ENCODE measurements at regions not wholly inside any gene's neighbourhood (a gene's known extent, or its start where the extent isn't known, plus 50 kb on each side); places are given as distances from the start of the nearest gene placed in this dataset.

- TF ChIP-seq ZNF202 (tag by site-specific recombination; IDR thresholded peaks at IDR 0.05; ENCODE audit: borderline replicate concordance) (no peak), ZNF146 (tag by site-specific recombination; IDR thresholded peaks at IDR 0.05) (no peak), RBAK (tag by site-specific recombination; IDR thresholded peaks at IDR 0.05) (no peak), ZNF521 (tag by site-specific recombination; IDR thresholded peaks at IDR 0.05) (no peak), GLIS2 (tag by site-specific recombination; IDR thresholded peaks at IDR 0.05) (no peak), ZNF394 (tag by site-specific recombination; IDR thresholded peaks at IDR 0.05; ENCODE audit: borderline replicate concordance) (no peak), ZNF830 (tag by site-specific recombination; IDR thresholded peaks at IDR 0.05; ENCODE audit: low read depth) (no peak), ZNF366 (tag by site-specific recombination; conservative IDR thresholded peaks at IDR 0.05) (no peak)
These were observed 220.6 kb downstream of the DMAC1 start (continued) for GRCh38 chr9:7578951-7579350.

- Histone ChIP-seq H3K4me1 (ENCODE audit: control insufficient read depth, insufficient read depth, low read length) (no peaks in the 10 kb centered on the region), H3K36me3 (ENCODE audit: control insufficient read depth in 2 of 2, insufficient read depth in 1 of 2, low read length in 2 of 2) (no peaks in the 10 kb centered on the region), H3K27ac (ENCODE audit: extremely low read depth, low read depth, low read length) (no peak overlapping the region), H3K9me3 (ENCODE audit: control insufficient read depth, insufficient read depth, low read depth, low read length) (no peaks in the 10 kb centered on the region), H3K4me3 (ENCODE audit: low read depth, low read length) (no peak overlapping the region)
- TF ChIP-seq ZNF704 (tag by site-specific recombination; IDR thresholded peaks at IDR 0.05) (no peak), KLF17 (tag by site-specific recombination; IDR thresholded peaks at IDR 0.05) (no peak), ZNF510 (tag by site-specific recombination; IDR thresholded peaks at IDR 0.05; ENCODE audit: insufficient replicate concordance) (no peak), ZNF324 (tag by site-specific recombination; IDR thresholded peaks at IDR 0.05) (no peak), SETDB1 (IDR thresholded peaks at IDR 0.05; ENCODE audit: insufficient read length, low read length) (no peak), ZNF654 (tag by site-specific recombination; IDR thresholded peaks at IDR 0.05; ENCODE audit: low read depth) (peak; percentile 51)
- POLR2A ChIA-PET, result no interaction called here
- CTCF ChIA-PET, result interaction anchor here (0.6 to 1.7 kb wide), 13 partner anchors 9 to 737 kb away, joined by 3 to 8 read pairs (median 3); no protein-coding TSS in a partner anchor
These were observed 229.4 kb downstream of the DMAC1 start for GRCh38 chr9:7570107-7570720.

- Histone ChIP-seq H3K27ac (ENCODE audit: extremely low read depth, low read depth, low read length) (no peak overlapping the region), H3K4me1 (ENCODE audit: control insufficient read depth, insufficient read depth, low read length) (no peaks in the 10 kb centered on the region), H3K9me3 (ENCODE audit: control insufficient read depth, insufficient read depth, low read depth, low read length) (no peaks in the 10 kb centered on the region), H3K36me3 (ENCODE audit: control insufficient read depth in 2 of 2, insufficient read depth in 1 of 2, low read length in 2 of 2) (no peaks in the 10 kb centered on the region), H3K4me3 (ENCODE audit: low read depth, low read length) (no peak overlapping the region)
- ChIA-PET CTCF (interaction anchor here (0.6 kb wide), 1 partner anchor 226 kb away, joined by 3 read pairs; no protein-coding TSS in a partner anchor), POLR2A (no interaction called here)
- TF ChIP-seq PRDM6 (tag by site-specific recombination; IDR thresholded peaks at IDR 0.05) (no peak), ZNF530 (tag by site-specific recombination; IDR thresholded peaks at IDR 0.05; ENCODE audit: low read depth) (no peak), TCF7L2 (IDR thresholded peaks at IDR 0.05; ENCODE audit: borderline replicate concordance, low read depth, low read length) (no peak), ZSCAN4 (tag by site-specific recombination; IDR thresholded peaks at IDR 0.05) (no peak), HOXA7 (CRISPR knock-in tag; IDR thresholded peaks at IDR 0.05; ENCODE audit: borderline replicate concordance) (no peak), KLF9 (tag by site-specific recombination; IDR thresholded peaks at IDR 0.05; ENCODE audit: low read depth) (no peak), ZBTB8A (tag by site-specific recombination; IDR thresholded peaks at IDR 0.05) (no peak), ZNF558 (tag by site-specific recombination; IDR thresholded peaks at IDR 0.05) (no peak), ZSCAN5A (tag by site-specific recombination; IDR thresholded peaks at IDR 0.05) (no peak), ZNF146 (tag by site-specific recombination; IDR thresholded peaks at IDR 0.05) (no peak), FEZF1 (tag by site-specific recombination; IDR thresholded peaks at IDR 0.05) (no peak), PRDM1 (tag by site-specific recombination; IDR thresholded peaks at IDR 0.05) (no peak), YY1 (tag by site-specific recombination; IDR thresholded peaks at IDR 0.05) (no peak)
These were observed 231.9 kb downstream of the DMAC1 start for GRCh38 chr9:7567687-7568086.

Data from HEK293 (cell line).